GM10266 (cell line): ENCODE measurements at regions not wholly inside any gene's neighbourhood (a gene's known extent, or its start where the extent isn't known, plus 50 kb on each side); places are given as distances from the start of the nearest gene placed in this dataset.

ENCODE experiments used
- DNase-seq: peaks from one replicate; pipeline ENCODE4 v3.0.0; 2012; ENCODE audit errors: extremely low spot score
- TF ChIP-seq, protein P1 (sequence below): IDR thresholded peaks from 2 replicates; pipeline ENCODE4 v1.5.1; 2012; ENCODE audit warnings: mild to moderate bottlenecking, low read depth; ENCODE audit not compliant: control insufficient read depth, insufficient read depth; ENCODE audit errors: missing control alignments

GRCh38 chr4:153976954-153977353, 188.1 kb upstream of the SFRP2 start:
- DNase-seq, result no peak
- TF ChIP-seq, protein P1, sequence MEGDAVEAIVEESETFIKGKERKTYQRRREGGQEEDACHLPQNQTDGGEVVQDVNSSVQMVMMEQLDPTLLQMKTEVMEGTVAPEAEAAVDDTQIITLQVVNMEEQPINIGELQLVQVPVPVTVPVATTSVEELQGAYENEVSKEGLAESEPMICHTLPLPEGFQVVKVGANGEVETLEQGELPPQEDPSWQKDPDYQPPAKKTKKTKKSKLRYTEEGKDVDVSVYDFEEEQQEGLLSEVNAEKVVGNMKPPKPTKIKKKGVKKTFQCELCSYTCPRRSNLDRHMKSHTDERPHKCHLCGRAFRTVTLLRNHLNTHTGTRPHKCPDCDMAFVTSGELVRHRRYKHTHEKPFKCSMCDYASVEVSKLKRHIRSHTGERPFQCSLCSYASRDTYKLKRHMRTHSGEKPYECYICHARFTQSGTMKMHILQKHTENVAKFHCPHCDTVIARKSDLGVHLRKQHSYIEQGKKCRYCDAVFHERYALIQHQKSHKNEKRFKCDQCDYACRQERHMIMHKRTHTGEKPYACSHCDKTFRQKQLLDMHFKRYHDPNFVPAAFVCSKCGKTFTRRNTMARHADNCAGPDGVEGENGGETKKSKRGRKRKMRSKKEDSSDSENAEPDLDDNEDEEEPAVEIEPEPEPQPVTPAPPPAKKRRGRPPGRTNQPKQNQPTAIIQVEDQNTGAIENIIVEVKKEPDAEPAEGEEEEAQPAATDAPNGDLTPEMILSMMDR, result no peak

DNA sequence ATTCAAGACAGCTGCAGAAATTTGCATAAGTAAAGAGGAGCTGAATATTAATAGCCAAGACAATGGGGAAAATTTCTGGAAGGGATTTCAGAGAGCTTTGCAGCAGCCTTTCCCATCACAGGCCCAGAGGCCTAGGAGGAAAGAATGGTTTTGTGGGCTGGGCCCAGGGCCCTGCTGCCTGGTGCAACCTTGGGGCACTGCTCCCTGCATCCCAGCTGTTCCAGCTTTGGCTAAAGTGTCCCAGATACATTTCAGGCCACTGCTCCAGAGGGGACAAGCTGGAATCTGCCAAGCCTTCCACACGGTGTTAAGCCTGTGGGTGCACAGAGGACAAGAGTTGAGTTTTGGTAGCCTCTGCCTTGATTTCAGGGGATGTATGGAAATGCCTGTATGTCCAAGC, 185.6 kb upstream of the SFRP2 start:
- TF ChIP-seq, protein P1, result no peak
- DNase-seq, result no peak

DNA sequence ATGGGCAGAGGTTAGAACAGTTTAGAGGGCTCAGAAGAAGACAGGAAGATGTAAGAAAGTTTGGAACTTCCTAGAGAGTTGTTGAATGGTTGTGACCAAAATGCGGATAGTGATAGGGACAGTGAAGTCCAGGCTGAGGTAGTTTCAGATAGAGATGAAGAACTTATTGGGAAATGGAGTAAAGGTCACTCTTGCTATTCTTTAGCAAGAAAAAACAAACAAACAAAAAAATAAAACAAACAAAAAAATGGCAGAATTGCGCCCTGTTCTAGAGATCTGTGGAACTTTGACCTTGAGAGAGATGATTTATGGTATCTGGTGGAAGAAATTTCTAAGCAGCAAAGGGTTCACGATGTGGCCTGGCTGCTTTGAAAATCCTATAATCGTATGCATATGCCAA, 185.1 kb upstream of the SFRP2 start:
- TF ChIP-seq, protein P1, result no peak
- no peak for DNase-seq

GRCh38 chr4:153971899-153972298, 183.0 kb upstream of the SFRP2 start:
- DNase-seq, result no peak
- TF ChIP-seq, protein P1, result no peak

- DNase-seq, result no peak
- TF ChIP-seq, protein P1, result no peak
Observed at GRCh38 chr4:153970169-153970568, 181.3 kb upstream of the SFRP2 start.

- no peak for DNase-seq
- TF ChIP-seq, protein P1, result no peak
Observed at GRCh38 chr4:153969542-153969941, 180.7 kb upstream of the SFRP2 start.

DNA sequence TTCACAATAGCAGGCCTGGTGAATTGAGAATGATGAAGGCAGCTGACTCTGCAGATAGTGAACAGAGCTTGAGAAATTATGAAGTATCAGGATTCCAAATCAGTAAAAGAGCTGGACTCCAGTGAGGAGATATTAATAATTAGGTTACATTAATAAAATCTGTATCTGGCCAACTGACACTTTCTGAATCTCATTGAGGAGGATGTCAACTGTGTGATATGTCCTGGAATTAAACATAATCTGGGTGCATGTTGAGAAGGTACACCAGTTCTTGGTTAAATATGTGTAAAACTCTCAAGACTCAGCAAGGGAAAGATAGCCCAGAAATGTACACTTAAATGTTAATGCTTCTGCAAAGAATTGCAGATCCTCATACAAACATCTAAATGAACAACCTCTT, 177.8 kb upstream of the SFRP2 start:
- DNase-seq, result no peak
- TF ChIP-seq, protein P1, result no peak

DNA sequence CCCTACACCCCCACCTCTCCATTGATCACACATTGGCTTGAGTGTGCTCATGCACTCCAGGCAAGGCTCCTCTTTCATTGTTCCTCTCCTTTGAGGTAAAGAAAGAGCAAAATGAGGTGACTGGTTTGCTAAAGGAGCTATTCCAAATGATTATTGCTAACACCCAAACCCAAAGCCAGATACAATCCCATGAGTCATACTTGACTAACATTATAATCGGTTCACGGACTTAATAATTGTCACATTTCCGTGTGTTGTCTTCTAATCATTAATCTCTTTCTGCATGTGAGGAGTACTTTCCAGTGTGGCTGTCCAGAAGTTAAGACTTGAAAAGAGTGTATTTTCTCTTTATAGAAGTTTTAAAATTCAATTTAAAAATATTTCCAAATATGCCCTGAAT, 174.3 kb upstream of the SFRP2 start:
- TF ChIP-seq, protein P1, result no peak
- no peak for DNase-seq
